ENCODE measurements at regions not wholly inside any gene's neighbourhood (a gene's known extent, or its start where the extent isn't known, plus 50 kb on each side); places are given as distances from the start of the nearest gene placed in this dataset.

GRCh38 chr10:121232494-121232893 is 365.8 kb downstream of the FGFR2 start:
- no peak for DNase-seq (ENCODE audit: low read depth, low spot score)

DNA sequence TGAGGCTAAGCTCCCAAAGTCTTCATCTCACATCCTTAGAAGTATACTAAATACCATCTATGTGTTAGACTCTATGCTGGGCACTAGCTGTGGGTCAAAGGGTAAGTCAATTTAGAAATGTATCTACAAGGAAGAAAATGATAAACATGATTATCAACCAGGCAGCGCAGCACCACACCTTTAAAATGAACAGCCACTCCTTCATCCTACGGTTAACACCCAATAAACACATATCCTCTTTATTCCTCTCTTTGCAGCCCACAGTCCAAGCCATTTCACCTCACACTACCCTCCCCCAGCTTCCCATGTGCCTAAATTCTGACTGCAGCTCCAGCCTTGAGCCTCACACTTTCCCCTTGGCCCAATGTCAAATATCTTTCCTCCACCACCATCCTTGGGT is 362.6 kb downstream of the FGFR2 start:
- no peak for DNase-seq (ENCODE audit: low read depth, low spot score)

- no peak for DNase-seq (ENCODE audit: low read depth, low spot score)
Observed at GRCh38 chr10:121236621-121237020, 361.6 kb downstream of the FGFR2 start.

- no peak for DNase-seq (ENCODE audit: low read depth, low spot score)
Observed at GRCh38 chr10:121237718-121238117, 360.5 kb downstream of the FGFR2 start.

DNA sequence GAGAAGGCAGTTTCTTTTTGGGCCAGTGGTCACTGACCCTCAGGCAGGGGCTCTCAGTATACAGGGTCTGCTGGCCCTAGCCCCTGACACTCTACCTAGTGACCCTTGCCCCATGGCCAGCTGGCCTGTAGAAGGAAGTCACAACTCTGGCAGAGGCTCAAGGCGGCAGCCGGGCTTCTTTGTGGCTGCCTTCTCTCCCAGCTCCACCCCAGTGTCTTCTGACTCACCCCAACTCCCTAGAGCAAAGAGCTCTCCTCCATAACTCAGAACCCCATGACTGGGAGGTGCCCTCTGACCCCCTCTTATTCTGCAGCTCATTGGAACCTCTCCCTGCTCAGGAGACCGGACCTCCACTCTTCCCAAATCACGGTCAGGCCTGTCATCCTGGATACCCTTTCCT is 358.2 kb downstream of the FGFR2 start:
- no peak for DNase-seq (ENCODE audit: low read depth, low spot score)

DNA sequence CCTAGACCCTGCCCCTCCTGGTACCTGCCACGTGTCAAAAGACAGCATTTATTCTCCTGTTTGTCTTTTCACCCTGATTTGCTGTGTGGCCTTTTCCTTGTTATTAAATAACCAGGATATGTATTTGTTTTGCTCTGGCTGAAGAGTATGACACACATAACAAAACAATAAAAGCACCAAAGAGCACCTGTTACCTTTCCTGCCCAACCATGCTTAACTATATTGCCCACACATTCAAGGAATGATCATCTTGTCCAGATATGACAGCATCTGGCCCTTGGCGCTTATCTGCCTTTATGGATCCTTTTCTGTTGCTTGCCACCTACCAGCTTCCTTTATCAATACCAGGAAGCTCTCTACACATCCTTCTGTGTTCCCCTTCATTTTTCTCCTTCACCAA is 357.7 kb downstream of the FGFR2 start:
- no peak for DNase-seq (ENCODE audit: low read depth, low spot score)

DNA sequence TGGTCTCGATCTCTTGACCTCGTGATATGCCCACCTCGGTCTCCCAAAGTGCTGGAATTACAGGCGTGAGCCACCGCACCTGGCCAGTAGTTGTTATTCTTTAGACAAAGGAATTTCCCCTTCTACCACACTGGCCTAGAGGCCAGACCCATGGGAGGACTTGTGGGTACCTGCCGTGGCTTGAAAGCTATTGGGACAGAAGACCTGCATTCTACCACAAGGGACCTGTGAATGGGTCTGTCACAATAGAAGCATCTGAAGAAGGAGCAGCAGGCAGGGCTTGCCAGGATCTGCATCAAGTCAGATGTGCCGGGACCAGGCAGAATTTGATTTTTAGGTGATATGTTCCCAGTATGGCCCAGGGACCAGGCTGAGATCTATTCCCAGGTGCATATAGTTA is 356.9 kb downstream of the FGFR2 start:
- DNase-seq (ENCODE audit: low read depth, low spot score), result no peak

DNA sequence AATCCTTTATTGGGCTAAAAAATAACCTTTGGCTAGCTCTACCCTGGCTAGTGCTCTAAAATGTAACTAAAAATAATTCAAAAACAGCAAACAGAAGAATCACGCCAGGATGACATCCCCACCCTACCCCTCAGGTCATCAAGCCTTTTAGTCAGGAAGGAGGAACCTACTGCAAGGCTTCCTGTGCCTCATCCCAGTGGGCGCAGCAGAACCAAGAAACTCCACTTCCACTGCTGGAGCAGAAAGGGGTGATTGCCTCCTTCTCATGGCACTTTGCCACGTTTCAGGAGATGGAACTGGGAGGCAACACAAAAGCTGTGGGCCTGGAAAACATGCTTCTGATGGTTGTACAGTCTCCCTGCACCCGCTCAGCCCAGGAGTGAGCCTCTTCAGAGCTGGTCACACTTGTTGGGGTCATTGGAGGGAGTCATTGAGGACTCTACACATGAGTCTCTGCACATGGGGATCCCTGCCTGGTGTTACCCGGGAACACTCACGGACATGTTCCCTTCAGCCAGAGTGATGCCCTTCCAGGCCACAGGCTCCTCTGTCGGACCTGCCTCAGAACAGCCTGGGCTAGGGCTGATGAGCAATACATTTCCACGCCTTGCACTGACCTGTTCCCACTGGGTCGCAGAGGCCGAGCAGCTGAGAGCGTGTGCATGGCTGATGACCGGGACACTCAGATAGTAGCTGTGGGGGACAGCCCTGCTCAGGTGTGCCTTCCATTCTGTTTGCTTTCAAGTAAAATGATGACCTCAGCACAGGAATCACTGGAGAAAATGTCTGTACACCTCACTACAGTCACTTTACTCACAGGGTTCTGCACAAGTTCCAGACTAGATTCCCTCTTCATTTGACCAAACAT is 355.3 kb downstream of the FGFR2 start:
- DNase-seq (ENCODE audit: low read depth, low spot score), result no peak

GRCh38 chr10:121243609-121244241 is 354.5 kb downstream of the FGFR2 start:
- DNase-seq (ENCODE audit: low read depth, low spot score), result no peak

- no peak for DNase-seq (ENCODE audit: low read depth, low spot score)
Observed at GRCh38 chr10:121244818-121245217, 353.4 kb downstream of the FGFR2 start.

- DNase-seq (ENCODE audit: low read depth, low spot score), result no peak
Observed at GRCh38 chr10:121245754-121246153, 352.5 kb downstream of the FGFR2 start.

GRCh38 chr10:121248266-121248665 is 350.0 kb downstream of the FGFR2 start:
- DNase-seq (ENCODE audit: low read depth, low spot score), result no peak

GRCh38 chr10:121250995-121251764 is 347.1 kb downstream of the FGFR2 start:
- no peak for DNase-seq (ENCODE audit: low read depth, low spot score)

DNA sequence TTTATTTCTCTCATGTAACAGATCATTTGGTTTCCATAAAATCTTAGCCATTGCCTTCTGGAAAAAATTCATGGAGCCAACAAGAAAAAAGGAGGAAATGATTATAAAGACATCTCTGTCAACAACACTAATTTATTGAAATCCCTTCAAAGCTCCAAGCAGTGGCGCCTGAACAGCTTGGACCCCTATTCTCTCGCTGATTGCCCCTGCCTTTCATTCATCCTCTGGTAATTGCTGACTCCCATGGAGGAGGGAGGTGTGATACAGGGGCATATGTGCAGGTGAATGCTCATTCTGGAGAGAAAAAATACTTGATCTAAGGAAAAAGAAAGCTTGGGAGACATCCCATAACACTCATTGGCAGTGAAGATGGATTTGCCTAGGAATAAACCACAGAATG is 345.5 kb downstream of the FGFR2 start:
- no peak for DNase-seq (ENCODE audit: low read depth, low spot score)

GRCh38 chr10:121260377-121260776 is 337.9 kb downstream of the FGFR2 start:
- no peak for DNase-seq (ENCODE audit: low read depth, low spot score)

GRCh38 chr10:121261665-121262064 is 336.6 kb downstream of the FGFR2 start:
- no peak for DNase-seq (ENCODE audit: low read depth, low spot score)

GRCh38 chr10:121262774-121263430 is 335.3 kb downstream of the FGFR2 start:
- no peak for DNase-seq (ENCODE audit: low read depth, low spot score)

GRCh38 chr10:121263431-121263783 is 334.8 kb downstream of the FGFR2 start:
- no peak for DNase-seq (ENCODE audit: low read depth, low spot score)

DNA sequence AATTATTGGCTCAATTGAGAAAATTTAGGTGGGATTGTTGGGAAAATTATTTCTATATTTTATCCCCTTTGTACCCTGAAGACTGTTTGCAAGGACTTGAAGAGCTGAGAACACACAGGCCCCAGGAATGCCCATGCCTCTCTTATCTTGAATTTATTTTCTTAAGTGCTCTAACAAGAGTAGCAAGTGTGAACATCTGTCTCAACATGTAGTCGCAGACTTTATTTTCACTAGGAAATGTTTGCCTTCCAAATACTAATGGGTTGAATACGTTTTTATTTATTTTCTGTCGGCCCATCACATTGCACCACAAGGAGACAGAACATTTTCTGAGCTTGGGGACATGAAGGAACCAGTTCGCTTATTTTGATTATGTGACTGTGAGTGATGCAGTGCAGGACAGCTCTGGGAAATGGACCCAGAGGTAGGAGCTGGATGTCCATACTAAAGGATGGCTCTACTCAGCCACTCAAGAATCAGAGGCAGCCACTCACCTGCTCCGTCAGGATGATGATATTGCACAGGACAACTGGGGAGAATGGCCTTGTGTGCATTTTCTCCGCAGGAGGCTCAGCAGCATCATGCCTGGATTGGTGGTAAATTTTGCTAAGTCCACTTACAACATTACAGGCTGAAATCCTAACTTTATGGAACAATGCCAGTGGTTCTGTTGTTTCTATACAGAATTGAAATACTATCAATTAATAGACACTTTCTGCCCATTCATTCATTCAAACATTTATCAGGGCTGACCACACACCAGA is 332.7 kb downstream of the FGFR2 start:
- DNase-seq (ENCODE audit: low read depth, low spot score), result no peak

DNA sequence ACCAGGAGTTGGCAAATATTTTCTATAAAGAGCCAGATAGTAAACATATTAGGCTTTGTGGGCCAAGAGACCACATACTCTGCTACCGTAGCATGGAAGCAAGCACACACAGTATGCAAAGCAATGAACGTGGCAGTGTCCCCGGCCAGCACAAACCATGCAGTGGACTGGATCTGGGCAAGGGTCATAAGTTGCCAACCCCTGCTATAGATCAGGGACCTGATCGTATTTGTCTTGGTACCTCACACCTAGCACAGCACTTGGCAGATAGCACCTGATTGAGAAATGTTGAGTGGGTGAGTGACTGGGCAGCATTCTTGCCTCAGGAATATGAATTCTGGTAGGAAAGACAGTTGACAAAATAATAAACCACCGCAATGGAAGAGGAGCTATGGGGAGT is 331.9 kb downstream of the FGFR2 start:
- DNase-seq (ENCODE audit: low read depth, low spot score), result no peak
